ENCODE measurements at regions not wholly inside any gene's neighbourhood (a gene's known extent, or its start where the extent isn't known, plus 50 kb on each side); places are given as distances from the start of the nearest gene placed in this dataset.

DNA sequence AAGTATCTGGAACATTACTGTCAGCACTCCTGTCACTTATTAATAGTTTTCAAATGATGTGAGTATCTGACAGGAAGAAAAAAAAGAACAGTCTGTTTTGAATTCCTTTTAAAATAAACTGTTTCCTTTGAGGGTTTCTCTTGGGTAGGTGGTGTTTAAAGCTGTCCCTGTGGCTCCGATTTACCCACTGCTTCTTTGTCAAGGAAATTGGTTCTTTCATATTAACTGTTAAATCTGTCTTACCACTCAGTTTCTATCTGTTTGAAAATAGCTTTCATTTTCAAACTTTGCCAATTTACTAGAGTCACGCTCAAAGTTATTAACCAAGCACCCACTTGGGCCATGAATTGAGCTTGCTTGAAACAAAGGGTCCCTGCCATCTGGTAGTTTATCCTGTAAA is 614.6 kb upstream of the NXPH2 start:
- DNase-seq, result no peak

DNA sequence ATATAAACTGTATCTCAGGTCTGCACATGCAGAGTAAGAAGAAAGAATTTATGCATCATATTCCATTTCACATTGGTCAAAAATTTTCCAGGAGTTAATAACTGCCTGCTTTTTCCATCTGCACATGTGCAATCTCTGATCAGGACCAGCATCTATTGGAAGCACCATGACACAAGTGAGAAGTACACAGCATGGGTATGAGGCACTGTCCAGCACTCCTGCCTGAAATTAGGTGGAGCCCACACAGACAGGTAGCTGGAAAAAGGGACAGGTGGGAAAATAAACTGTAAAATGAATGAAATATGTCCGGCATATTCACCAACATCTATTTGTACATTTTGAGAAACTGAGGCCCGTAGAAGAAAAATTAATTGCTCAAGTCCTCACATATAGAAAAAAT is 609.2 kb upstream of the NXPH2 start:
- DNase-seq, result no peak

- DNase-seq, result no peak
Measured at GRCh38 chr2:139386401-139386800, 606.2 kb upstream of the NXPH2 start.

- no peak for DNase-seq
Measured at GRCh38 chr2:139383532-139383931, 603.3 kb upstream of the NXPH2 start.

GRCh38 chr2:139380051-139380450 is 599.9 kb upstream of the NXPH2 start:
- DNase-seq, result no peak

- no peak for DNase-seq
Measured at GRCh38 chr2:139378373-139378772, 598.2 kb upstream of the NXPH2 start.

DNA sequence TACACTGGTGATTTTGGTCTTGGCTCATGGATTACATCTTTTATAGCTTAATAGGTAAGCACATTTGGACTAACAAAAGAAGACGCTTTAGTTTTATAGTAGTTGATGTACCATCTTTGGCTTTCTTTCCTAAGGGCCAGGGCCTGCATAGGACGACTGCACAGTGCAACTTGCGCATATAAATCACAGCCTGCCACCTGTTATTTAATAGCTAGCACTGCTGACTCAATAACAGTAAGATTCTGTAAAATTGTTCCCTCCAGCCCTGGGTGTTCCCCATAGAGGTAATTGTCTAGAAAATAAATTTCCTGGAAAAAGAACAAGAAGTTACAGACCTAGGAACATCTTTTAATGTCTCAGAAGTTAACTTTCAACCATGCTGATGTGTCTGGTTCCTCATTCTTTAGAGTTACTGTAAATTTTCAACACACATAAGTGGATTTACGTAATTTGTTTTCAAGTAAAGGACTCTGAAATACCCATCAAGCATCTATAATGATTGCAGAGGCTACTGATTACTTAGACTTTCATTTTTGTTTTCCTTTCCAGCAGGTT is 594.2 kb upstream of the NXPH2 start:
- DNase-seq, result no peak

DNA sequence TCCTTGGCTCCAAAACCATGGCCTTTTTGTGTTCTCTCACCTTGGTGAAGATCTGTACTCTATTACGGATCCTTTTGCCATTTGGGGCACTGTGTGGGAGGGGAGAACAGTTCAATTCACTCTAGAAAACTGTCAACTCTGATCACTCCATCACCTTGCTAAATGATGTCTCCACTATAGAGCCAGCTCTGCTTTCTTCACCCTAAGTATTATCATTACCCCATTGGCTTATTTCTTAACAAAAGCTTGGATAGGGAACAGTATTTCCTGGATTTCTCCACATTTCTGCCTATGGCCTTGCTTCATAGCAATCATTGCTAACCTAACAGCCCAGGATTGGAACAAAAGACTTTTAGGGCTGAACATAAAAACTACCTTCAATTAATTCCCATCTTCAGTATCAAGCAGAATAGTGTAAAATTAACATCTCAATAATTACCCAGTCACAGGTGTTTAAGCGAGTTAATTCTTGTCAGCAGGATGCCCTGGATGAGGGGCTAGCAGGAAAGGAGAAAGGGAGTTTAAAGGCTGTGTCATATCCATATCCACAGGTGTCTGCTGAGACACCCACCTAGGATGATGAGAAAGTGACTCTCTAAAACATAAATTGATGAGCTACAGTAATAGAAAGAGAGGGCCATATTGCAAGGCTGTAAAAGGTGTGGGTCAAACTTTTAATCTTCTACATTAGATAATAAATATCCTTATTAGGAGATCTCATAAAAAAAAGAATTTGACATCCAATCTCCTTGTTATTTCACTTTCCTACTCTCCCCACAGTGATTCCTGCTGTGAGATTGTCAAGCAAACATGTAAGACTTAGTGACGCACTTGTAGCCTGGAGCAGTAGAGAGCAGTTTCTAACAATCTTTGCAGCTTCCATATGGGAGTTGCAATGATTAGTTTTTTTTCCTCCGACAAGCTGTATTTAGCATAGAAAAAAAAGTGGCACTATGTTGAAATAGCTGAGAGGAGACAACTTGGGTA is 589.5 kb upstream of the NXPH2 start:
- DNase-seq, result no peak

DNA sequence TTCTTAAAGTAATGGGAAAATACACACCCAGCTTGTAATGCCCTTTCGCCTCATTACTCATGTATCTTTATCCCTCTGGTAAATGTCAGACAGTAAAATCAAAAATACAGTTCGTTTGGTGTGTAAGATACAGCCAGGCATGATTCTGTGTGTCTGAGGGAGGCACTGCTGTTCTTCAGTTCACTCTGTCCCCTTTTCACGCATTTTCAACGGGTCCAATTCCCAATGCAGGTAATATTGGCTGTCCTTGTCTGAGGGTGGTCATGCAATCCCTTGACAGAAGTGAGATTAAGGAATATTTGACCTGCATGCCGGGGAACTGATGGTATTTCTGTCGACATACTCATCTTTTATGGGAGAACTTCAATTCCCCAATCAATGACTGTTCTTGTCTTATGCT is 587.2 kb upstream of the NXPH2 start:
- DNase-seq, result no peak

GRCh38 chr2:139366681-139367080 is 586.5 kb upstream of the NXPH2 start:
- DNase-seq, result no peak

GRCh38 chr2:139365189-139365588 is 585.0 kb upstream of the NXPH2 start:
- DNase-seq, result no peak

GRCh38 chr2:139360654-139361053 is 580.5 kb upstream of the NXPH2 start:
- DNase-seq, result no peak

- no peak for DNase-seq
Measured at GRCh38 chr2:139359818-139360217, 579.6 kb upstream of the NXPH2 start.

DNA sequence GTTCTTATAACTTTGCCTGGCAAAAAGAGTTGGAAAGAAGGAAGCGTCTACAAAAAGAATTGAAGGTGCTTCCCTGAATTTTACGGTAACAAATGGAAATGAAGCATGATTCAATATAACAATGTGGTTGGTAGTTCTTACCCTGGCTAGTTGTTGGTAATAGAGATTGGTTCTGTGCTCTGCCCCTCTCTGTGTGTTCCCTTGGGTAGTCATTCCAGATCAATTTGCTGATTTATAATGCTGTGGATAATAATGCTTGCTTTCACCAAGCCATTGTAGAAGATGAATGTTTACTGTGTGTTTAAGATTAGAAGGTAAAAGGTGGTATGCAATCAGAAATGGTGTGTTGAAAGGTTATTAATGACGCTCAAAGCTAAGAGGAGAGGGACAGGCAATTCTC is 577.8 kb upstream of the NXPH2 start:
- DNase-seq, result no peak

- no peak for DNase-seq
Measured at GRCh38 chr2:139354518-139354917, 574.3 kb upstream of the NXPH2 start.

GRCh38 chr2:139353874-139354273 is 573.7 kb upstream of the NXPH2 start:
- no peak for DNase-seq

DNA sequence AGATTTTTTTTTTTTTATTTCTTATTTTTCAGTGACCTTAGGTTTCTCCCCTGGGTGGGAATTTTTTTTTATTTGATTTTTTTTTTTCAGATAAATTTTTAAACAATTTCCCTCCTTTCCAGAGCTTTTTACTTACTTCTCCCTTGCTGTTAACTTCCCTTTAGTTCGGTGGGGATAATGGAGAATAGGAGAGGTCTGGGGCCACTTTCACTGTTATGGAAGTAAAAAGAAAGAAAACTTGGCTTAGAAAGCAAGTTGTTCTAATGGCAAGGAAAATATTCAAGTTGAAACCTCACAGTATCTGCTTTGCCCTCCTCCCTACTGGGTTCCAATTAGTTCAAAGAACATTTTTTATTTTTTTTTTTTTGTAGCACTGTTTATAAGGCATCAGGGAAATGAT is 537.1 kb upstream of the NXPH2 start:
- no peak for DNase-seq

- DNase-seq, result no peak
Measured at GRCh38 chr2:139314059-139314458, 533.9 kb upstream of the NXPH2 start.

DNA sequence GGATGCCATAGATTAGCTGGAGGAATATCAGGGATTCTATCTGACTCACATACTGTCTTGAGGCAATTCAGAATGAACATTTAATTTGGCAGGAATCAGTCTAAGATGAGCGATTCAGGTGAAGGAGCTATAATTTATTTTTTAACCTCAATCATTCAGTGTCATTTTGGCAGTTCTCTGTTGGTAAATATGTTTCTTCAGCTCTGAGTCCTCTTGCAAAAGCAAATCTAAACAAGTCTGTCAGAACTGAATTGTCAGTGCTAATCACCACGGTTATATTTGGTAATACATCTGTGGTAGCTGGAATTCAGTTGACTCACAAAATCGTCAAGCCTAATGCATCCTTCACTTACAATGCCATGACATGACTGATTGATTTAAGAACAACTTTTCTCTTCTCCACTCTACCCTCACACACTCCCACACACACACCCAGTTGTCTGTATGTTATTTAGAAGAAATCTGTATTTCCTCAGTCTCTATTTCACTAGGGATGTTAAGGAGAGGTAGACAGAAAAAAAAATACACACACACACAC is 516.6 kb upstream of the NXPH2 start:
- no peak for DNase-seq

DNA sequence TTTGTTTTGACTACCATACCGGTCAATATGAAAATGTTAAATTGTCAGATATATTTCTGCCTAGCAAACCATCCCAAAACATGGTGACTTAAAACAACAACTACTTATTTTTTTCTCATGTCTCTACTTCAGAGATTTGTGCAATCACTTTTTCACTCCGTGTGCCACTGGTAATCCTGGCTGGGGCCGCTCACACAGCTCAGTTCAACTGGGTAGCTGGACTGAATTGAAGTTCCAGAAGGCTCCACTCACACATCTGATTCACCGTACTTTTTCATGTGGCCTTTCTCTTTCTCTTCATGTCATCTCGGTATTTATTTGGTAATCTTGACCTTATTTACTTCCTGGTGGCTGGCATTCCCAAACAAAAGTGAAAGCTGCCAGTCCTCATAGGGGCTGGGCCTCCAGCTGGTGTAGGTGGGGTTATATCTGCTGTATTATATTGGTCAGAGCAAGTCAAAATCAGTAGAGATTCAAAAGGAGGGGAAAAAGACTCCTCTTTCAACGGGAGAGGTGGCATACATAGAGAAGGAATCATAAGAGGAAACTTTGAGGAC is 513.9 kb upstream of the NXPH2 start:
- DNase-seq, result no peak

DNA sequence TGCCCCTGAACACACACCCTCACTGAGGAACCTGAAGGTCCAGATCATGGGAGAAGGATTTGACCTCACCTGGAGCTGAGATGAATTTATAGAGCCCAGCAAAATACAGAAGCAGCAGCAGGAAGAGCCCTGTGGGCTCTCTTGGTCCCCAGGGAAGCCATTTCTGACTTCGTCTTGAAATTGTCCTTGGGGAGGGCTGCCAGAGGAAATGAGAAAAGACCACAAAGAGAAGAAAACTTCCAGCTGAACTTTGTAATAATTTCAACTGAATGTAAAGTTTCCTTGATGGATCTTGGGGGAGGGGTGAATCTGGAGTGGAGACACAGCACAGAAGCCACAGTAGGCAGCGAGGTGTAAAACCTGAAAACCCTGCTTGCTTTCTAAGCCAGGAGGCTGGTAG is 500.9 kb upstream of the NXPH2 start:
- DNase-seq, result no peak

GRCh38 chr2:139271879-139272278 is 491.7 kb upstream of the NXPH2 start:
- DNase-seq, result no peak

- no peak for DNase-seq
Measured at GRCh38 chr2:139271149-139271548, 491.0 kb upstream of the NXPH2 start.

All from skin of body (tissue), 1 donor.